ENCODE measurements at regions not wholly inside any gene's neighbourhood (a gene's known extent, or its start where the extent isn't known, plus 50 kb on each side); places are given as distances from the start of the nearest gene placed in this dataset.

DNA sequence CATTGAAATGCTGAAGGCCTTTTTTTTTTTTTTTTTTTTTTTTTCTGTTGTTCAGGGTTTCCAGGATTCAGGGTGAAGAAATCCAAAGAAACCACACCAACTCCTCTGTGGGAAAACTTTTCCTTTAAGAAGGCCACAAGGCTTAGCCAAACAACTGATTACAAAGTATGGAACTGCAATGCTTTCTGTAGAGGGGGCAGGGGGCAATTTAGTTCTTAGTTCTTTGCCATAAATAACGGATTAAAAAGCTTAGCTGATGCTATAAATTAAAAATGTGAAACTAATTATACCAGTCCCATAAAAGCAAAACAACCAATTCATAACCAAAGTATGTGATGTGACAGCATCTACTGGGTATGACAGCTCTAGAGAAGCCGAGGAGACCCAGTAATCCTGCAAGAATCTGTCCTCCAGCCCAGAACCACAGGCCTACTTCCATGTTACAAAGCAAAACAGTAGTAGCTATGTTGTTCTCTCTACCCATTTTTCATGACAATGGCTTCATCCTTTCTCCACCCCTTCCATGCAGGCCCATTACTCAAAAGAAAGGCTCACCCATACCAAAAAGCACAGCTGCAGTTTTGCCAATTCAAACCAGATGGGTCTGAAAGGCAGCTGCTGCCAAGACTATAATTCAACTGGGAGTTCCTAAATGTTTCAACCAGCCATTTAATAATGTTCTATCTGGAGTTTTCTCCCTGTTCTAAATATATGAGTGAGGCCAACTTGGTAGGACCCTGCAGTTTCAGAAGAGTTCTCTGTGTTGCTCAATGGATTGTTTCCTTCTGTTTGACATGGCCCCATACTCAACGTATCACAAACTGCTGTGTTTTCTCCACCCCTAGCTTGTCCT lies 167.1 kb upstream of the ZFHX3 start:
- DNase-seq (ENCODE audit: low read depth in 2 of 2), result no peak

DNA sequence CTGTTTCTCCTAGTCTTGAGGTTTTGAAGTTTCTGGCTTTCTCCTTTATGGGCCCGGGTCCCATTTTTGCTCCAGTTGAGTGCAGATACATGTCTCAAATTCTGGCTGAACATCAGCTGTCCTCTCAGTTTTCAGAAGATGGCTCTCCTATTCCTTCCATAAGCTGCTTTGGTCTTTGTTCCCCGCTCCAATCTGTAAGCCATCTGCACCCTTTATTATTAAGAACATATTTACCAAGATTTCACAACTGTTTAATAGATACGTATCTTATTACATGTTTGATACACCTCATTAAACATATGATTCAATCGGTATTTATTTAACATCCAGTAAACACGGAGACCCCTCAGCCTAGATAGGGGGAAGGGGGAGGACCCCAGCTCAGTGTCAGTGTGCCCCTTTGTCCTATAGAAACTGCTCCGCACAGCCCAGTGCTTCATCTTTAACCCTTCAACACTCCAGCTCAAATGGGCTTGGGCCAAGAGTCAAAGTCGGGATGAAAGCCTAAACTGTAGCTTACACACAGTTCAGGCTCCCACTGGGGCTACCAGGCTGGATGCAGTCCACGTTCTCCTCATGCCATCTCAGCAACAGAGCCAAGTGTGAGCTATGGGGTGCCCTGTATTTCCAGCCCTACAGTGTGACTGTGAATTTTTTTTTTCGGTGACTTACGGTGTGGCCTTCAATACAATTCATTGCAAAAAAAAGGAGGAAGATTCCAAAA lies 166.0 kb upstream of the ZFHX3 start:
- DNase-seq (ENCODE audit: low read depth in 2 of 2), result no peak

DNA sequence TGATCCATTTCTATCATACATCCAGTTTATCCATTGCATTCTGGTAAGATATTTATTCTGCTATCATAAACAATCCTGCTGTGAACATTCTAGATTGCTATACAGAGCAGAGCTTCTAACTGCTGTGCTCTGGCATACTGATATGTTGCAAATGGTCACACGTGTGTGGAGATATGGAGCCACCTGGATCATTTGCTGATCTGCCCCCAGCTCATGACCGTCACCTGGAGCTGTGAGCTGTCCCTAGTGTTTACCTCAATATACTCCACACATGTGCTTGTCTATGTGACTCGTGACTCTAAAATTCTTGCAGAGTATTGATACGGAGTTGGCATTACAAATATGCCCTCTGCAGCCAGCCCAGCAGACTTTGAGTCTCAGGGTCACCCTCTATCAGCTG lies 164.5 kb upstream of the ZFHX3 start:
- DNase-seq (ENCODE audit: low read depth in 2 of 2), result no peak

DNA sequence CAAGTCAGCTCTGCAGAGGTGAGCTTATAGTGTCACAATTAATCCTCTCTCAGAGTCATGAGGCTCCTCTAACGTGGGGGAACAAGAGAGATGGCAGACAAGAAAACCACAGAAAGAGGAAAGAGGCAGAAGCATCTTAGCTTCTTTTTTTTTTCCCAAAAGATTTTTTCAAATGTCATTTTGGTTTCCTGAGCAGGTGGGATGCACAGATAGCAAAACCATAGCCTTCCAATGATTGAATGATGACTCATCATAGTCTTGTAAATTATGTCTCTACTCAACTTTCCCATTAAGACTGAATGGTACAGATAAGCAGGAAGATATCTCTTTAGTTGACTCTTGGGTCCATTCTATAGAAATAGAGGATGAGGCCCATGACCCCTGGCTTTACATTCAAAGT lies 162.8 kb upstream of the ZFHX3 start:
- DNase-seq (ENCODE audit: low read depth in 2 of 2), result no peak

- DNase-seq (ENCODE audit: low read depth in 2 of 2), result no peak
These were observed 162.2 kb upstream of the ZFHX3 start for GRCh38 chr16:73210084-73210483.

DNA sequence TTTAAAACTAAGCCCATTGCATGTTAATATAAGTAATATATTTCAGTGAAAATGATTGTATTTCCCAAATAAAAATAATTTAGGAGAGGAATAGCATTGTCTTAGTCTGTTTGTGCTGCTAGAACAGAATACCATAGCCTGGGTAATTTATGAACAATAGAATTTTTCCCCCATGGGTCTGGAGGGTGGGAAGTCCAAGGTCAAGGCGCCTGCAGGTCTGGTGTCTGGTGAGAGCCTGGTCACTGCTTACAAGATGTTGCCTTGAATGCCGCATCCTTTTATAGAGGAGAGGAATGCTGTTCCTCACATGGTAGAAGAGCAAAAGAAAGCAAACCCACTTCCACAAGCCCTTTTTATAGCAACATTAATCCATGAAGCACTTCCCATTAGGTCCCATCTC lies 161.3 kb upstream of the ZFHX3 start:
- DNase-seq (ENCODE audit: low read depth in 2 of 2), result no peak

DNA sequence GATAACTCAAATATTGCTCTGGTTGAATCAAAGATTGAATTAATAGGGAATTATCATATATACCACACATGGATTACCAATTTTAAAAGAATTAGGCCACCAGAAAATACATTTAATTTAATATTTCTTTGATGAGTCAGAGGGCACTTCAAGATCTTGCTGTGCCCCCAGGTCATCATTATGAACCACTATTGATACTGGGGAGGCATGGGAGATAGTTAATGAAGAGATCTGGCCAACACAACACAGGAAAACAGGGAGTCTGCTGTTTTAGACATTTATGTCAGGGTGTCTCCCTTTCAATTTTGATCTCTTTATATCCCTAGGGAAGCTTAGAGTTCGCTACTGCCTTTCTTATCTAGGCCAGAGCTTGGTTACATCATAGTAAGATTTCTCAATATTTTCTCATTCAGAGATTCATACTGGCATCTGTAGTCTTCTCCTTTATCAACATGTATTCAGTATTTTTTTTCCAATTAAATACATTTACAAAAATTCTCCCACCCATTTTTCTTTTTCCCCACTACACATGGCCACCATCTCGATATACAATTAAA lies 158.3 kb upstream of the ZFHX3 start:
- no peak for DNase-seq (ENCODE audit: low read depth in 2 of 2)

DNA sequence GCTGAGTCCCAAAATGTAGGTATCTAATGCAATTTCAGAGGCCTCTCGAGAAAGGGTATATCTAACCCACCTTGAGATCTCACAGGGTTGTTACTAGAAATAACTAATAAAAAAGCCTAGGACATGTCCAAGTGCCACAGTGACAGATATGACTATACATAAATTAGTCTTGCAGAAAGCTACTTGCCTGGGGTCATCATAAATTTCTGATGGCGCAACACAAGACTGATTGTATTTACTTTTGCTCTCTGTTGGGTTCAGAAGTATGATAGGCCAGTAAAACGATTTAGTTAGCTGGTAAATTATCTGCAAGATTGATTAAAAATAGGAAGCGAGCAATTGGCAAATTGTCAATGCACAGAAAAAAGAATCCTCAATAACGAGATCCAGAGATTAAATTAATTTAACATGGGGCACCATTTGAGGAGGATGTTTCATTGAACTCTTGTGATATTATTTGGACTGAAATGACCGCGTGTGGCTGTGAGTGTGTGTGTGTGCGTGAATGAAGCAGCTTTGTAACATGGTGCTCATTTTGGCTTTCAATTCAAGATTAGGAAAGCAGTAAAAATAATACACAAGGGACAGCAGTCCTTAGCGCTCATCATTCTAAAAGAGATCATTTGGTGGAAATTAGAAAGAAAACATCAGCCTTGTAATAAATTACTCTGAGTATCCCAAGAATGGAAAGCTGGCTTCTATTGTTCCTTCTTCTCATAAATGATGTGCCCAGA lies 157.4 kb upstream of the ZFHX3 start:
- DNase-seq (ENCODE audit: low read depth in 2 of 2), result no peak

GRCh38 chr16:73204359-73205152 lies 156.6 kb upstream of the ZFHX3 start:
- no peak for DNase-seq (ENCODE audit: low read depth in 2 of 2)

GRCh38 chr16:73202161-73202729 lies 154.3 kb upstream of the ZFHX3 start:
- DNase-seq (ENCODE audit: low read depth in 2 of 2), result no peak

GRCh38 chr16:73199214-73199613 lies 151.3 kb upstream of the ZFHX3 start:
- DNase-seq (ENCODE audit: low read depth in 2 of 2), result no peak

DNA sequence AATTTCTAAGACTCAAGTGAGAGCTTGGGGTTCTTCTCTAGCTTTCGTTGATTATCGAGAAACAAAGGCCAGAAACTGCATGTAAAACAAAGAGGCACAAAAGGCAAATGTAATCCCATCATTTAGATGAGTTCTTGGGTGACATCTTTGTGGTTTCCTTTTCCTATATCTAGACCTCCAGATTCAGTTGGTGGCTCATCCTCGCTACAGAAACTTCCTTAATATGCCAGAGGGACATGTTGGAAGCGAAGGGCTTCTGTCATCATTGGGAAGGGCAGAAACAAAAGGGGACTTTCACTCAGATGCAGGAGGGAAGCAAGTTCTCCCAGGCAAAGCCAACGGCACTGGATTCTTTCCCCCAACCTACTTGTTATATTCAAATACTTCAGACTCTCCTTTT lies 150.6 kb upstream of the ZFHX3 start:
- no peak for DNase-seq (ENCODE audit: low read depth in 2 of 2)

DNA sequence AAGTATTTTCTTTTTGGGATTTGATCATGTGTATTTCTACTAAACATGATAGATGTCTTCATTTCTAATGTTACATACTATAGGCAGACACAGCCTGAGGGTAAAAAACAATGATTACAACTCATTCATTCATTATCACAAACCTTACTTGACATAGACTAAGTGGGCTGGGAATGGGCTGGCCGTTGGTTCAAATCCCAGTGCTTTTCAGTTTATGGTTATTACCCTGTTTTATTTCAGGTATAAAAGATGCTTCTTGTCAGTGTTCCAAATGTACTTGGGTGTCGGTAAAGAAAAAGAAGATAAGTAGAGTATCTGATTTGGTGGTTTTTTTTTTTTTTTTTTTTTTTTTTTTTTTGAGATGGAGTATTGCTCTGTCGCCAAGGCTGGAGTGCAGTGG lies 149.7 kb upstream of the ZFHX3 start:
- DNase-seq (ENCODE audit: low read depth in 2 of 2), result no peak

GRCh38 chr16:73196670-73197069 lies 148.7 kb upstream of the ZFHX3 start:
- peak in 1 of 2 donors; percentile 8 for DNase-seq (ENCODE audit: low read depth in 2 of 2)

- no peak for DNase-seq (ENCODE audit: low read depth in 2 of 2)
These were observed 145.5 kb upstream of the ZFHX3 start for GRCh38 chr16:73193464-73193863.

- DNase-seq (ENCODE audit: low read depth in 2 of 2), result no peak
These were observed 144.4 kb upstream of the ZFHX3 start for GRCh38 chr16:73192232-73192894.

- no peak for DNase-seq (ENCODE audit: low read depth in 2 of 2)
These were observed 143.7 kb upstream of the ZFHX3 start for GRCh38 chr16:73191660-73192046.

DNA sequence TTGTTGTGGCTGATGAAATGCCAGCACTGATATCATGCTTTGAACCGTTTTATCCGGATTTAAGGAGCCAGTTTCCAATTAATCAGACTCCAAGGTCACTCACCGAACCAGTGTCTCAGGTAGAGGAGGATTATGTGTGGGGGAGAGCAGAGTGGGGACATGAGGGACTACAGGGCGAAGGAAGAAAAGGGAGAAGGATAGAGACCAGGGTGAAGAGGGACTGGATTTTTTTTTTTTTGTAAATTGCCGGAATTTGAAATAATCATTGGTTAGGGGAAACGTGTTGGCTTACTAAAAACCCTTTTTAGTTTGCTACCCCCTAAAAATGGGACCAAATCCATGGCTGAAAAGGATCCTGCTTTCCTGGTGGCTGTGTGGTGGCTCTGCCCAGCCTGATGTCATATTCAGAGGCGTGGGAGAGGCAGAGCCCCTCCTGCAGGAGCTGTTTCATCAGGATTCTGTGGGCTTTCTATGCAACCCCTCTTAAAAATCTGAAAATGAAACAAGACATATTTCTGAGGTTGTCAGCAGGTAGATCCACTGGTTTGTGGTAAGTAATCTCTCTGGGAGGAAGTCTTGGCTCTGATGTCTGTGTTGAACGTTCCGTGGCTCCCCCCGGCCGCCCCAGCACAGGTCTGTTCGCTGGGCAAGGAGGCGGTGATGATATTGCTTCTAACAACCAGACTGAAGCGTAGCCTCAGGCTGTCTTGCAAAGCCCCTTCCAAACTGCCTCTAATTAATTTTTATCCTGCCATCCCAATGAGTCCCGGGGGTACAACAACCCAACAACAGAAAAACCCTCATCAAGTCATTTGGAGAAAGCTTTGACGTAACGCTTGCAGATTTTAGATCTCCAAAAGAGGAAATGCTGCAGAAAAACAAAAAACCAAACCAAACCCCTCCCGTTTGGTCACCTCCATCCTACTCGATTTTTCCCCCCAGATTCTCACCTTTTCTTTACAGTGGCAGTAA lies 143.0 kb upstream of the ZFHX3 start:
- DNase-seq (ENCODE audit: low read depth in 2 of 2), result no peak

DNA sequence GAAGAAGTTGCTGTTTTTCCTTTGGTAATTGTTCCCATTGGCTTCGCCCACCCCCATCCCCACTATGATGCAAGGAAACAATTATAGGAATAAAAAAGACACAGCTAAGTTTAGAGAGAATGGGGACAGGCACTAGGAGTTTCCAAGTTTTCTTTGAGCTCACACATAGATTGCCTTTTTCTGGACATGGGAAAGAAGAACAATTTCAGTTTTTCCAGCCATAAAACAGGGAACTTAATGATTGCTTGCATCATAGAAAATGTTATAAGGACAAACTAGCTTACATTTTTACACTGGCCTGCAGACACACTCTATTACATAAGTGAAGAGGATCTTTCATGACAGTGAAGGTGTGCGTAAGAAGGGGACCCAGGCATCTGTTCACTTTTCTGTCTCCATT lies 142.3 kb upstream of the ZFHX3 start:
- no peak for DNase-seq (ENCODE audit: low read depth in 2 of 2)

Data from stimulated activated CD8-positive, alpha-beta memory T cell treated with anti-CD3 and anti-CD28 coated beads, Interleukin-2, amount 100 ng/mL, for 48 hours (primary cell).